ENCODE measurements at regions not wholly inside any gene's neighbourhood (a gene's known extent, or its start where the extent isn't known, plus 50 kb on each side); places are given as distances from the start of the nearest gene placed in this dataset.

DNA sequence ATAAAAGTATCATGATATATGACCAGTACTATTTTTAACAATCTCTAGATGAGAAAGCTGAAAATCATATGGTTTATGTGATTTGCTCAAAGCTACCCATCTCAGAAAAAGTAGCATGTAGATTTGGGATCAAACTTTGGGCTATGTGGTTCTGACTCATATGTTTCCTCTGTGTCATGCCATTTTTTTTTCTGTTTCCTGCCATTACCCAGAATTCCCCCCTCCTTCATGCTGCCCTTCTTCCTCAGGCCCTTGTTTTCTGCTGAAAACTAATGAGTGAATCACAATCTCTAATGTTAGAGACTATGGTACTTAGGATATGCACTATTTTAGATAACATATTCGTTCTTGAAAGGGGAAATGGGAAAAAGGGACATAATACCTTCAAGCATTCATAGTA, 80.7 kb downstream of the JRKL start:
- Mint-ChIP-seq H3K27me3 (ENCODE audit: insufficient read depth, unreplicated experiment) (peaks cover 13% of the 10 kb centered on the region), H3K4me3 (ENCODE audit: unreplicated experiment) (no peak overlapping the region), H3K4me1 (ENCODE audit: low read depth, unreplicated experiment) (no peaks in the 10 kb centered on the region), H3K36me3 (ENCODE audit: insufficient read depth, unreplicated experiment) (no peaks in the 10 kb centered on the region), H3K9me3 (ENCODE audit: unreplicated experiment) (peaks cover 30% of the 10 kb centered on the region), H3K27ac (ENCODE audit: unreplicated experiment) (no peak overlapping the region)
- no peaks in the 10 kb centered on the region for H3K27me3 ChIP-seq (replicated peaks; ENCODE audit: control insufficient read depth, insufficient read depth, low read length)
- H3K9me3 ChIP-seq: peaks cover 7% of the 10 kb centered on the region; the same call in 1 of the 2 replicates
- H3K4me1 ChIP-seq: no peaks in the 10 kb centered on the region
- TF ChIP-seq, protein P1, sequence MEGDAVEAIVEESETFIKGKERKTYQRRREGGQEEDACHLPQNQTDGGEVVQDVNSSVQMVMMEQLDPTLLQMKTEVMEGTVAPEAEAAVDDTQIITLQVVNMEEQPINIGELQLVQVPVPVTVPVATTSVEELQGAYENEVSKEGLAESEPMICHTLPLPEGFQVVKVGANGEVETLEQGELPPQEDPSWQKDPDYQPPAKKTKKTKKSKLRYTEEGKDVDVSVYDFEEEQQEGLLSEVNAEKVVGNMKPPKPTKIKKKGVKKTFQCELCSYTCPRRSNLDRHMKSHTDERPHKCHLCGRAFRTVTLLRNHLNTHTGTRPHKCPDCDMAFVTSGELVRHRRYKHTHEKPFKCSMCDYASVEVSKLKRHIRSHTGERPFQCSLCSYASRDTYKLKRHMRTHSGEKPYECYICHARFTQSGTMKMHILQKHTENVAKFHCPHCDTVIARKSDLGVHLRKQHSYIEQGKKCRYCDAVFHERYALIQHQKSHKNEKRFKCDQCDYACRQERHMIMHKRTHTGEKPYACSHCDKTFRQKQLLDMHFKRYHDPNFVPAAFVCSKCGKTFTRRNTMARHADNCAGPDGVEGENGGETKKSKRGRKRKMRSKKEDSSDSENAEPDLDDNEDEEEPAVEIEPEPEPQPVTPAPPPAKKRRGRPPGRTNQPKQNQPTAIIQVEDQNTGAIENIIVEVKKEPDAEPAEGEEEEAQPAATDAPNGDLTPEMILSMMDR (IDR thresholded peaks at IDR 0.05; ENCODE audit: insufficient read depth in 1 of 2, low read depth in 1 of 2, low read length in 1 of 2, severe bottlenecking in 1 of 2, unreplicated experiment in 1 of 2): no peak
- no peak for DNase-seq
- ChIA-PET POLR2A (no interaction called here), CTCF (no interaction called here)
- intact Hi-C loops (cut with micrococcal nuclease; ENCODE audit: unreplicated experiment): no loop called here
- no TSS peak for BruUV-seq (replicated peaks)
- H3K4me3 ChIP-seq (ENCODE audit: low read depth, low read length): no peak overlapping the region
- H3K36me3 ChIP-seq (ENCODE audit: control insufficient read depth, insufficient read depth, low read length): no peaks in the 10 kb centered on the region

DNA sequence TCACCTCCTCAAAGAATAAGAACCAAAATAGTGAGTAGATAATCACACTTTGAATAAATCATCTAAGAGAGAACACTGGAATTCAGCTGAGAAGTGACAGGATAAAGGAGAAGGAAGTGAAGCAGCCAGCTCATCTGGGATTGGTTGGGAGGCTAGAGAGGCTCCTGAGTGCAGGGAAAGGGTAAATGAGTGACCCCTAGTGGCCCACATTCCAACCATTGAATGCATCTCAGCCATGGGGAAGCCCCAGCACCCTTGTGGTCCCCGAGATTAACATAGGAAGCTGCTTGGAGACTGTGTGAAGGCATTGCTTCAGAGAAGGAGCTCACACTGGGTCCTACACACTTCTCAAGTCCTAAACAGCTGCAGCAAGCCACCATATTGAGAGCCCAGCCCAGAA, 82.3 kb downstream of the JRKL start:
- no peaks in the 10 kb centered on the region for H3K4me1 ChIP-seq
- peaks cover 8% of the 10 kb centered on the region for H3K27me3 Mint-ChIP-seq (ENCODE audit: insufficient read depth, unreplicated experiment)
- no TSS peak for BruUV-seq (replicated peaks)
- no peak overlapping the region for H3K27ac Mint-ChIP-seq (ENCODE audit: unreplicated experiment)
- no peaks in the 10 kb centered on the region for H3K36me3 ChIP-seq (ENCODE audit: control insufficient read depth, insufficient read depth, low read length)
- H3K9me3 Mint-ChIP-seq (ENCODE audit: unreplicated experiment): peaks cover 44% of the 10 kb centered on the region
- H3K4me3 ChIP-seq (ENCODE audit: low read depth, low read length): no peak overlapping the region
- intact Hi-C loops (cut with micrococcal nuclease; ENCODE audit: unreplicated experiment): no loop called here
- peaks cover 19% of the 10 kb centered on the region for H3K9me3 ChIP-seq
- ChIA-PET CTCF (interaction anchor here (1.0 to 1.5 kb wide), 3 partner anchors 9 to 322 kb away, joined by 3 to 7 read pairs (median 4); no protein-coding TSS in a partner anchor), POLR2A (no interaction called here)
- no peaks in the 10 kb centered on the region for H3K27me3 ChIP-seq (replicated peaks; ENCODE audit: control insufficient read depth, insufficient read depth, low read length)
- H3K36me3 Mint-ChIP-seq (ENCODE audit: insufficient read depth, unreplicated experiment): no peaks in the 10 kb centered on the region
- H3K4me1 Mint-ChIP-seq (ENCODE audit: low read depth, unreplicated experiment): no peaks in the 10 kb centered on the region
- H3K4me3 Mint-ChIP-seq (ENCODE audit: unreplicated experiment): no peak overlapping the region
- TF ChIP-seq, protein P1 (IDR thresholded peaks at IDR 0.05; ENCODE audit: insufficient read depth in 1 of 2, low read depth in 1 of 2, low read length in 1 of 2, severe bottlenecking in 1 of 2, unreplicated experiment in 1 of 2): no peak
- DNase-seq: no peak

DNA sequence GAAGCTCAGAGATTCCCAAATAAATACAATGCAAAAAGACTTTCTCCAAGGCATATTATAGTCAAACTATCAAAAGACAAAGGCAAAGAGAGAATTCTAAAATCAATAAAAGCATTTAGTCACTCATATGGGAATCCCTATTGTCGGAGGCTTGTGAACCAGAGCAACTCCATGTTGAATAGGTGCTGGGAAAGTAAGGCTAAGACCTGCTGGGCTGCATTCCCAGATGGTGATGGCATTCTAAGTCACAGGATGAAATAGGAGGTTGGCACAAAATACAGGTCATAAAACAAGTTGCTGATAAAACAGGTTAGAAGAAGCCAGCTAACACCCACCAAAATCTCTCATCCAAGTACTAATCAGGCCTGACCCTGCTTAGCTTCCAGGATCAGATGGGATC, 84.5 kb downstream of the JRKL start:
- H3K27ac Mint-ChIP-seq (ENCODE audit: unreplicated experiment): no peak overlapping the region
- CTCF ChIA-PET: no interaction called here
- H3K4me3 Mint-ChIP-seq (ENCODE audit: unreplicated experiment): no peak overlapping the region
- Histone ChIP-seq H3K9me3 (peaks cover 25% of the 10 kb centered on the region), H3K4me1 (no peaks in the 10 kb centered on the region), H3K36me3 (ENCODE audit: control insufficient read depth, insufficient read depth, low read length) (no peaks in the 10 kb centered on the region), H3K4me3 (ENCODE audit: low read depth, low read length) (no peak overlapping the region), H3K27me3 (replicated peaks; ENCODE audit: control insufficient read depth, insufficient read depth, low read length) (no peaks in the 10 kb centered on the region)
- BruUV-seq (replicated peaks): no TSS peak
- H3K4me1 Mint-ChIP-seq (ENCODE audit: low read depth, unreplicated experiment): no peaks in the 10 kb centered on the region
- POLR2A ChIA-PET: no interaction called here
- DNase-seq: no peak
- TF ChIP-seq, protein P1 (IDR thresholded peaks at IDR 0.05; ENCODE audit: insufficient read depth in 1 of 2, low read depth in 1 of 2, low read length in 1 of 2, severe bottlenecking in 1 of 2, unreplicated experiment in 1 of 2): no peak
- H3K36me3 Mint-ChIP-seq (ENCODE audit: insufficient read depth, unreplicated experiment): no peaks in the 10 kb centered on the region
- intact Hi-C loops (cut with micrococcal nuclease; ENCODE audit: unreplicated experiment): no loop called here
- peaks cover 8% of the 10 kb centered on the region for H3K27me3 Mint-ChIP-seq (ENCODE audit: insufficient read depth, unreplicated experiment)
- H3K9me3 Mint-ChIP-seq (ENCODE audit: unreplicated experiment): peaks cover 51% of the 10 kb centered on the region
